ENCODE measurements at regions not wholly inside any gene's neighbourhood (a gene's known extent, or its start where the extent isn't known, plus 50 kb on each side); places are given as distances from the start of the nearest gene placed in this dataset.

DNA sequence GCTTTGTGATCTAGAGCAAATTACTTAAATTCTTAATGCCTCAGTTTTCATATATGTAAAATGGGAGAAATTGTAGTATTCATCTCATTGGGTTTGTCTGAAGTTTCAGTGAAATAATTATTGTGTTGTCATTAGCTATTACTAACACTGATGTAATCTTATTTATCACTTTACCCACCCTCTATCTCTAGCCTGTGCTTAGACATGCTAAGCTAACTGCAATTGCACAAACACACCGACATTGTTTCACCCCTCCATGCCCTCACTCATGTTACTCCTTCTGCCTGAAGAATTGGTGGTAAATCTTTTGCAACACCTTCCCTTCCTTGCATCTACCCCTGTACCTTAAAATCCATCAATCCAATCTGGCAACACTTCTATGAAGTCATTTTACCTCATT is 241.6 kb downstream of the BCAT1 start:
- CTCF ChIA-PET, result no interaction called here
- Mint-ChIP-seq H3K4me1 (no peaks in the 10 kb centered on the region), H3K27ac (no peak overlapping the region), H3K4me3 (no peak overlapping the region), H3K36me3 (no peaks in the 10 kb centered on the region), H3K27me3 (ENCODE audit: low read depth) (no peaks in the 10 kb centered on the region), H3K9me3 (no peaks in the 10 kb centered on the region)
- POLR2A ChIA-PET, result no interaction called here
- no peak for DNase-seq (ENCODE audit: low spot score)
- TF ChIP-seq FOXJ3 (CRISPR knock-in tag; IDR thresholded peaks at IDR 0.05; ENCODE audit: borderline replicate concordance) (no peak), FOXK1 (CRISPR knock-in tag; IDR thresholded peaks at IDR 0.05) (no peak), ZNF416 (CRISPR knock-in tag; IDR thresholded peaks at IDR 0.05) (no peak), ZNF138 (CRISPR knock-in tag; conservative IDR thresholded peaks at IDR 0.05) (no peak), NFE2L1 (CRISPR knock-in tag; IDR thresholded peaks at IDR 0.05) (no peak), ZNF121 (CRISPR knock-in tag; IDR thresholded peaks at IDR 0.05) (no peak), MLX (CRISPR knock-in tag; IDR thresholded peaks at IDR 0.05) (no peak), ZNF219 (CRISPR knock-in tag; IDR thresholded peaks at IDR 0.05; ENCODE audit: borderline replicate concordance) (no peak), ZNF396 (CRISPR knock-in tag; IDR thresholded peaks at IDR 0.05; ENCODE audit: borderline replicate concordance) (no peak), GTF2I (CRISPR knock-in tag; conservative IDR thresholded peaks at IDR 0.05) (no peak), ZBTB43 (CRISPR knock-in tag; IDR thresholded peaks at IDR 0.05) (no peak), GABPB1 (CRISPR knock-in tag; IDR thresholded peaks at IDR 0.05) (no peak), HMGA2 (CRISPR knock-in tag; IDR thresholded peaks at IDR 0.05) (no peak), AFF4 (CRISPR knock-in tag; IDR thresholded peaks at IDR 0.05; ENCODE audit: borderline replicate concordance) (no peak)
- TF ChIP-seq, protein P1, sequence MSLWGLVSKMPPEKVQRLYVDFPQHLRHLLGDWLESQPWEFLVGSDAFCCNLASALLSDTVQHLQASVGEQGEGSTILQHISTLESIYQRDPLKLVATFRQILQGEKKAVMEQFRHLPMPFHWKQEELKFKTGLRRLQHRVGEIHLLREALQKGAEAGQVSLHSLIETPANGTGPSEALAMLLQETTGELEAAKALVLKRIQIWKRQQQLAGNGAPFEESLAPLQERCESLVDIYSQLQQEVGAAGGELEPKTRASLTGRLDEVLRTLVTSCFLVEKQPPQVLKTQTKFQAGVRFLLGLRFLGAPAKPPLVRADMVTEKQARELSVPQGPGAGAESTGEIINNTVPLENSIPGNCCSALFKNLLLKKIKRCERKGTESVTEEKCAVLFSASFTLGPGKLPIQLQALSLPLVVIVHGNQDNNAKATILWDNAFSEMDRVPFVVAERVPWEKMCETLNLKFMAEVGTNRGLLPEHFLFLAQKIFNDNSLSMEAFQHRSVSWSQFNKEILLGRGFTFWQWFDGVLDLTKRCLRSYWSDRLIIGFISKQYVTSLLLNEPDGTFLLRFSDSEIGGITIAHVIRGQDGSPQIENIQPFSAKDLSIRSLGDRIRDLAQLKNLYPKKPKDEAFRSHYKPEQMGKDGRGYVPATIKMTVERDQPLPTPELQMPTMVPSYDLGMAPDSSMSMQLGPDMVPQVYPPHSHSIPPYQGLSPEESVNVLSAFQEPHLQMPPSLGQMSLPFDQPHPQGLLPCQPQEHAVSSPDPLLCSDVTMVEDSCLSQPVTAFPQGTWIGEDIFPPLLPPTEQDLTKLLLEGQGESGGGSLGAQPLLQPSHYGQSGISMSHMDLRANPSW (CRISPR knock-in tag; conservative IDR thresholded peaks at IDR 0.05; ENCODE audit: low read depth), result no peak
- TF ChIP-seq, protein P2, sequence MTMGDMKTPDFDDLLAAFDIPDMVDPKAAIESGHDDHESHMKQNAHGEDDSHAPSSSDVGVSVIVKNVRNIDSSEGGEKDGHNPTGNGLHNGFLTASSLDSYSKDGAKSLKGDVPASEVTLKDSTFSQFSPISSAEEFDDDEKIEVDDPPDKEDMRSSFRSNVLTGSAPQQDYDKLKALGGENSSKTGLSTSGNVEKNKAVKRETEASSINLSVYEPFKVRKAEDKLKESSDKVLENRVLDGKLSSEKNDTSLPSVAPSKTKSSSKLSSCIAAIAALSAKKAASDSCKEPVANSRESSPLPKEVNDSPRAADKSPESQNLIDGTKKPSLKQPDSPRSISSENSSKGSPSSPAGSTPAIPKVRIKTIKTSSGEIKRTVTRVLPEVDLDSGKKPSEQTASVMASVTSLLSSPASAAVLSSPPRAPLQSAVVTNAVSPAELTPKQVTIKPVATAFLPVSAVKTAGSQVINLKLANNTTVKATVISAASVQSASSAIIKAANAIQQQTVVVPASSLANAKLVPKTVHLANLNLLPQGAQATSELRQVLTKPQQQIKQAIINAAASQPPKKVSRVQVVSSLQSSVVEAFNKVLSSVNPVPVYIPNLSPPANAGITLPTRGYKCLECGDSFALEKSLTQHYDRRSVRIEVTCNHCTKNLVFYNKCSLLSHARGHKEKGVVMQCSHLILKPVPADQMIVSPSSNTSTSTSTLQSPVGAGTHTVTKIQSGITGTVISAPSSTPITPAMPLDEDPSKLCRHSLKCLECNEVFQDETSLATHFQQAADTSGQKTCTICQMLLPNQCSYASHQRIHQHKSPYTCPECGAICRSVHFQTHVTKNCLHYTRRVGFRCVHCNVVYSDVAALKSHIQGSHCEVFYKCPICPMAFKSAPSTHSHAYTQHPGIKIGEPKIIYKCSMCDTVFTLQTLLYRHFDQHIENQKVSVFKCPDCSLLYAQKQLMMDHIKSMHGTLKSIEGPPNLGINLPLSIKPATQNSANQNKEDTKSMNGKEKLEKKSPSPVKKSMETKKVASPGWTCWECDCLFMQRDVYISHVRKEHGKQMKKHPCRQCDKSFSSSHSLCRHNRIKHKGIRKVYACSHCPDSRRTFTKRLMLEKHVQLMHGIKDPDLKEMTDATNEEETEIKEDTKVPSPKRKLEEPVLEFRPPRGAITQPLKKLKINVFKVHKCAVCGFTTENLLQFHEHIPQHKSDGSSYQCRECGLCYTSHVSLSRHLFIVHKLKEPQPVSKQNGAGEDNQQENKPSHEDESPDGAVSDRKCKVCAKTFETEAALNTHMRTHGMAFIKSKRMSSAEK (CRISPR knock-in tag; IDR thresholded peaks at IDR 0.05; ENCODE audit: borderline replicate concordance), result no peak
- TF ChIP-seq, protein P3, sequence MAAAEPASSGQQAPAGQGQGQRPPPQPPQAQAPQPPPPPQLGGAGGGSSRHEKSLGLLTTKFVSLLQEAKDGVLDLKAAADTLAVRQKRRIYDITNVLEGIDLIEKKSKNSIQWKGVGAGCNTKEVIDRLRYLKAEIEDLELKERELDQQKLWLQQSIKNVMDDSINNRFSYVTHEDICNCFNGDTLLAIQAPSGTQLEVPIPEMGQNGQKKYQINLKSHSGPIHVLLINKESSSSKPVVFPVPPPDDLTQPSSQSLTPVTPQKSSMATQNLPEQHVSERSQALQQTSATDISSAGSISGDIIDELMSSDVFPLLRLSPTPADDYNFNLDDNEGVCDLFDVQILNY (CRISPR knock-in tag; IDR thresholded peaks at IDR 0.05), result no peak
- ATAC-seq, result no peak

Data from WTC11 (cell line).